GM19043 (cell line): ENCODE measurements at regions not wholly inside any gene's neighbourhood (a gene's known extent, or its start where the extent isn't known, plus 50 kb on each side); places are given as distances from the start of the nearest gene placed in this dataset.

Experiments used
- ATAC-seq: cut with Tn5 transposase; IDR thresholded peaks from one replicate; pipeline ENCODE4 v1.9.1; 2021; ENCODE audit warnings: low read depth; ENCODE audit not compliant: unreplicated experiment

DNA sequence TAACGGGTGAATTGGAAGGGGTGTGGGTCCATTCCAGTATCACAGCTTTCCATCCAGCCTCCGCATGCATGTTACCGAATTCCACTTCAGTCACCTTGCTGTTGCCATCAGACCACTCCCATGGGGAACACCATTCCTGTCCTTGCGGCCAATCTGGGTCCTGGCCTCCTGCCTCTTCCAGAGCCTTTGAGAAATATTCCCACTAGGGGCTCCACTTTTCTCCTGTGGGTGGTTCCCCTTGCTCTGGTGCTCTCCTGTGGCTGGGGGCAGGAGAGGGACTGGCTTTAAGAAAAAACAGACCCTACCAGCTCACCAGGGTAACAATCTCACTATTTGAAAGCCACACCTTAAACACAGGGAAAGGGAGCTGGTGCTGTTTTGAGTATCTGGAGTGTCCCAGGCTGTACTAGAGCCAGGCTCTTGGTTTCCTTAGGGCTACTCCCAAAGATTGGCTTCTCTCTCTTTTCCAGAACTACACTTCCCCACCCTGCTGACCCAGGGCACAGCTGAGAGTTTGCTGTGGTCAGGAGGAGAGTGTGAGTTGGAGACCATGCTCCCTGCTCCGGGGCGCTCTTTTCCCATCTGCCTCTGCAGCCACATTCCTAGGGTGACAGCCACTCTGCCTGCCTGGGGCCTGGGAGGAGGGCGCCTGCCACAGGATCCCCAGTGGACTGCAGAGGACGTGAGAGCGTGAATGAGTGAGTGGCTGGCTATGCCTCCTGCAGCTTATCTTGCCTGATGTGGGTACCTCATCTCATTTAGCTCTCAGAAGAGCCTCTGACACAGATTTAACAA lies 460.8 kb upstream of the HS6ST1 start:
- ATAC-seq = no peak

DNA sequence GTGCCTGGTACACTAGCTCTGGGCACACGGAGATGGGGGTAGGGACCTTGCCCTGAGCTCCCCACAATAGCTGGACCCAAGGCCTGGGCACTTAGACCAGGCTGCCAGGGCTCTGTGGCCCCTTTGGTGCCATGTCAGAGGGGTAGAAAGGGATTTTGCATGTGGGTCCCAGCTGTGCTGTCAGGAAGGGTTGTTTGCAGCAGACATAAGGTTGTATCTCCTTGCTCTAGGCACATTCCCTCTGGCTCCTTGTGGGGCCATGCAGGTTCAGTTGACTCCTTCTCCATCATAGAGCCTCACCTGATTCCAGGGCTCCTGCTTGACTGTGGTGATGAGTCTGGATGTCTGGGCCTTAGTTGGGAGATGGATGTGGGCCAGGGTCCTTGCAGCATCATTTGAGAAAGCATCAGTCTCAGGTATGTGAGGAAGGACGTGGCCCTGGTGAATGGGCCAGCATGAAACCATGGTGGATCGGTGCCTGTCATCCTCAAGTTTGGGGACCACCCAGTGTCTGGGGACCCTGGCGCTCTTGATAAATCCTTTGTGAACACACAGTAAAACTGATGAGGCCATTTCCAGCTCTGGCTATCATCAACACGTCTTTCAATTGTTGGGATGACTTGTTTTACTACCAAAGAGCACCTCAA lies 461.9 kb upstream of the HS6ST1 start:
- ATAC-seq = no peak

DNA sequence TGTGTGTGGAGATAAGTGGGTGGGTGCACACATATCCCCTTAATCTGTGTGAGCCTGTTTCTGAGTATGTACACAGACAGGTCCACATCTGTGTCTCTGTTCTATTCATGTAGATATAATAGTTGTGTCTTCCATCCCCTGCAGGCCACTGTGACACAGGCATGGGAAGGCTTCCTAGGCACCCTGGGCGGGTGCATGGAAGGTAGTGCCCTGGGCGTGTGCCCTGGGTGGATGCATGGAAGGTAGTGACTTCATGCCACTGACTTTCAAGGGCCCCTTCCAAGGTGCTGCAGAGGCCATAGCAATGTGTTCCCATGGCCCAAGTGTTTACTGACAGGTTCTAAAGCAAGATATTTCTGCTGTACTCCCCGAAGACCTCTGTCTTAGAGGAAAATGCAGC lies 462.5 kb upstream of the HS6ST1 start:
- no peak for ATAC-seq

DNA sequence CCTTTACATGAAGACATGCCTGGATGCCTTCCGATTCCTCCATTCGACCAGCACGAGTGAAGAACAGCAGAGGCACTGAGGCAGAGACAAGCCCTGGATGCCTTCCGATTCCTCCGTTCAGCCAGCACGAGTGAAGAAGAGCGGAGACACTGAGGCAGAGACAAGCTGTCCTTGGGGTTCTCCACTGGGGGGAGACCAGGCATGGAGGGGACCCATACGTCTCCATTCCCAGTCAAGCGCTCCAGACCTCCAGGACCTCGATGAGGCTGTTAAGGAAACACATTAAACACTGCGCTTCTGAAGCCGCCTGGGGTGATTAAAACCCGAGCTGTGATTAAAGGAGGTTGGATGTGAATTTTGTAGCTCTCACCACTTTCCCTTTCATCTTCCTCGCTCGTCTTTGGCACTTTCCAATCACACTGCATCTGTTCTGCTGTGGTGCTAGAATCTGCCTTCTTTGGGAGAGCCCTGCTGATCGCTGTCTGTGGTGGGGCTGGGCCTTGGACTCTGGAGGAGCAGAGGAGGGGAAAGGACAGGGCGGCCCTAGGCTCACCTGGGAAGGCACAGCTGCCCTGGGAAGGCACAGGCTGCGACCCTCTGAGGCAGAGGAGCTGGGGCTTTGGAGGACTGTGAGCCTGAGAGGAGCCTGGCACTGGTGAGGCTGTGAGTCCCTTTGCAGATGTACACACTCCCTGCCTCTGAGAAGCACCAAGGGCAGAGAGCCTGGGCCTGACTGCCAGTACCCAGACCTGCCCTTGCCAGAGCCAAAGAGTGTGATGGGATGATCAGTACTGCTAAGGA lies 463.1 kb upstream of the HS6ST1 start:
- no peak for ATAC-seq

DNA sequence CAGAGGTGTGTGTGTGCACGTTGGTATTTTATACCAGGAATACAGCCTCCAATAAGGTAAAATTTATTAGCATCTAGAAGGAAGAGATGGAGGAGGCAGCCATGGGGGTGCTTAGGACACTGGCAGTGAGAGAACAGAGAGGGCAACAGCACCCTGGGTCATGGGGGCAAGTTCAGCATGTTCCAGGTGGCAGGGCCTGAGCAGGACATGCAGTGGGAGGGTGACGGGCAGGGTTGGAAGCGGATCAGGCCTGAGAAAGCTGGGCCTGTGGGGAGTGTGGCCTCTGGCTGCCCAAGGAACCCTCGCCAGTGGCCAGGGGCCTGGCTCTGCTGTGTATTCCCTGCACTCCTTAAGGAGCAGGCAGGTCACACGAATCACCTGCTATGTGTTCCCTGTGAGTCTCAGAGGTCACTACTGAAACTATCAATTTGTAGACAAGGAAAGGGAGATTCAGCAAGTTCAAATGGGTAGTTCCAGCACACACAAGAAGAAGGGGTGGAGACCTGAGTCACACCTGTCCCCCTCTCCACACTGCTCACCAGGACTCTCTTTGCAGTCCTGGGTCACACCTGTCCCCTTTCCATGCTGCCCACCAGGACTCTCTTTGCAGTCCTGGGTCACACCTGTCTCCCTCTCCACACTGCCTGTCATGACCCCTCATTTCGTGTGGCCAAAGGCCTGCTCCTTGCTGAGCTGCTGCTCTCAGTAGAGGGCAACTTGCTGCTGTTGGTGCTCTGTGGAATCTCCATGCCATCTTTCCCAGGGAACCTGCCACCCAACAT lies 463.9 kb upstream of the HS6ST1 start:
- no peak for ATAC-seq

DNA sequence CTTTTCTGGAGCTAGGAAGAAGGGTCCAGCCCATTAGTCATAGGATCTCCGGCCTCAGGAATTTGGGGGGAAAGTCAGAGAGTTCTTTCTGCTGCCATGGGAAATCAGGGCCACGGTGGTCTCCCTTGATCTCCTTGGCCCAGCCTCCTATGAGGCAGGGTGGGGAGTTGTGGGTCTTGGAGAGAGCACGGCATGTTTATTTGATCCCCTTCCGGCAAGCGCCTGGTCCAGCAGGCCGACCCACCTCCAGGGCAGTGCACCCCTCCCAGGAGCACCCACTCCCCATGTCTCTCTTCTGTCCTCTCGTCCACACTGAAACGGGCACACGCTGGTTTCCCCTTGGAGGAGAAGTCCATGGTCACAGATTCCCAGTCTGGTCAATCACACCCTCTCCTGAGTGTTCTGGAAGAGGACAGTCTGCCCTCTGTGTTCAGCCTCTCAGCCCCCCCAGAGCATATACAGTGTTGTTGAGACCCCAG lies 464.6 kb upstream of the HS6ST1 start:
- no peak for ATAC-seq

DNA sequence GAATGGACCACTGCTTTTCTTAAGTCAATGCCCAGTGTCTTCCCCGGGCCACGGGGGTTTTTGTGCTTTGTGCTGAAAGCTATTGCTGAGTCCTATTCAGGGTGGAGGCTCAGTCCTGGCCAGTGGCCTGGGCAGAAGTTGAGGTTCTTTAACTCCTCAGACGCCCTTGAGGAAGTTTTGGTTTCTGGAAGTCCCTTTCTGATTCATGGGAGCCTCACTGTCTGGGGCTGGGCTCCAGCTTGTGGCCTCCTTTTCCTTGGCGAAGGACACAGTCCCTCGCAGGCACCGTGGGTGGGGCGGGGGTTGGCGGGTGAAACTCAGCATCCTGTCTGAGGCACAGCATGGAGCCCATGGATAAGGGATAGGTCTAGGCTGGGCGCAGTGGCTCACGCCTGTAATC lies 465.2 kb upstream of the HS6ST1 start:
- ATAC-seq = no peak

DNA sequence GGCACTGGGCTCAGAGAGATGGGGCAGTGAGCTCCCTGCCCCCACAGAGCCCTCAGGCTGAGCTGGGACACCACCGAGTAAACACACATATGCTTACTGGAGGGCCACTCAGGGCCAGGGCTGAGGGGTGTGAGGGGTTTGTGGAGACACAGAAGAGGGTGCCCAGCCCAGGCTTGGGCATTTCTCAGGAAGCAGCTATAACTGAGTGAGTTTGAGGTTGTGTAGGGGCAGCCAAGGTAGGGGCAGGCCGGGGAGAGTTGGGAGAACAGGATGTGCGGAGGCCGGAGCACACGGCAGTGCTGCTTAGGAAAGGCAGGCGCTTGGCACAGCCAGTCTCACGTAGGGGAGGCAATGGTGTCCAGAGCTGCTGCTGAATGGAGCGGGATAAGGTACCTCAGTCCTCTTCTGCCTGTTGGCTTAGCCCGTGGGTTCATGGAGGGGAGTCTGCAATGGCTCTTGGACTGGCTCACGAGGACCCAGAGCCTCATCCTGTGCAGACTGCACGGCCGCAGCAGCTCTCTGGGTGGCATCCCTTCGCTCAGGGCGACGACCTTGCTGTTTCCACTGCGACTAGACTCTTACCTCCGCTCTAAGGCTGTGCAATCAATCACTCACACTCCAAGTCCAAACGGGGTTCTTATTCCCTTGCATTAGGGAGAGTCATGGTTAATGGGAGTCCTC lies 466.1 kb upstream of the HS6ST1 start:
- ATAC-seq = no peak

DNA sequence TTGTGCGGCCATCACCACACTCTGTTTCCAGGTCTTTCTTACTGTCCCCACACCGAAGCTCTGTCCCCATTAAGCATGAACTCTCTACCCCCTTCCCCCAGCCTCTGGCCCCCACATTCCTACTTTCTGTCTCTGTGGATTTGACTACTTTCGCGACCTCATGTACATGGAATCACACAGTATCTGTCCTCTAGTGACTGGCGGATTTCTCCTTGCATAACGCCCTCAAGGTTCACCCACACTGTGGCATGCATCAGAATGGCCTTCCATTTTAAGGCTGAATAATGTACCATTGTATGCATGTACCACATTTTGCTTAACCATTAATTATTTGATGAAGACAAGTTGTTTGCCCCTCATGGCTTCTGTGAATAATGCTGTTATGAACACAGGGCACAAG lies 467.6 kb upstream of the HS6ST1 start:
- ATAC-seq = no peak

DNA sequence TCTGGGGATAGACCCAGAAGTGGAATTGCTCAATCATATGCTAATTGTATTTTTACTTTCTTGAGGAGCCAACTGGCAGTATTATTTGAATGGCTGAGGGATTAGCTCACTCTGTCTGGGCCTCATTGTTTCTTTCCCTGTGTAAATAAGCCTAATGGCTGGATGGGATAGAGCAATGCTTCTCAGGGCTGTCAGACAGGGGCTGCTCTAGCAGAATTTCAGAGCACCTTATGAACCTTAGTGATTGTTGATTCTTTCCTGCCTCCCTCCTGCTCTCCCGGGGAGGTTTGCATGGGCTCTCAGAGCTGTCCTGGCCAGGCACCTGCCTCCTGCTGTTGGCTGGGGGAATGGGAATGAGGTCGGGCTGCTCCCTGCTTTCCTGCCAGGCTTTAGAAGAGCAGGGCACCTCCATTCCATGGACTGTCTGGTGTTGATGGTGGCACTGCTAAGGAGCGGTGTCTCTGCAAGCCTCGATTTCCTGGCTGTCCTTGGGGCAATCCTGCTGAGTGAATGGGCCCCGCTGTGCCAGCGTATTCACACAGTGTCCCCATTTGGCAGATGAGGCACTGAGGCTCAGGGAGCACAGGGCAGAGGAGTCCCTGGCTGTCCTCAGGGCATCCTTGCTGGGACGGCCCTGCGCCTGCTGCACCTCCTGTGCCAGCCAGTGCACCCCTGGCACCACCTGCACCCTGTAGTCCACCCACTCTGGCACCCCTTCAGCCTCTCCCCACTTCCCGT lies 468.2 kb upstream of the HS6ST1 start:
- no peak for ATAC-seq

DNA sequence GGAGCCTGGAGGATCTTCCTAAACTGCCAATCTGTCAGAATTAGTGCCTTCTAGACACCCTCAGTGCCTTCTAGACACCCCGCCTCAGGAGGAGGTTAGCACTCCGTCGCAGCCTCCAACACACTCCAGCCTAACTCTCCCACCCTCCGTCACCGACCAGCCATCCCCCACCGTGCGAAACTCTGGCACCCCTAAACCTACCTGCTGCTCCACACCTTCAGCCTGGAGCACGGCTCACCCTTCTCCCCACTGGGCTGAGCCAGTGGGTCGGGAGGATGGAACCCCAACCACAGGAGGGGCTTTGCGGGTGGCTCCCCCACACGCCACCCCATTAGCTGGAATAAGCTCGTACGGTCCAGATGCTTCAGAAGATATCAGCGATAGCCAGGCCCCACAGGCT lies 468.9 kb upstream of the HS6ST1 start:
- ATAC-seq = no peak

DNA sequence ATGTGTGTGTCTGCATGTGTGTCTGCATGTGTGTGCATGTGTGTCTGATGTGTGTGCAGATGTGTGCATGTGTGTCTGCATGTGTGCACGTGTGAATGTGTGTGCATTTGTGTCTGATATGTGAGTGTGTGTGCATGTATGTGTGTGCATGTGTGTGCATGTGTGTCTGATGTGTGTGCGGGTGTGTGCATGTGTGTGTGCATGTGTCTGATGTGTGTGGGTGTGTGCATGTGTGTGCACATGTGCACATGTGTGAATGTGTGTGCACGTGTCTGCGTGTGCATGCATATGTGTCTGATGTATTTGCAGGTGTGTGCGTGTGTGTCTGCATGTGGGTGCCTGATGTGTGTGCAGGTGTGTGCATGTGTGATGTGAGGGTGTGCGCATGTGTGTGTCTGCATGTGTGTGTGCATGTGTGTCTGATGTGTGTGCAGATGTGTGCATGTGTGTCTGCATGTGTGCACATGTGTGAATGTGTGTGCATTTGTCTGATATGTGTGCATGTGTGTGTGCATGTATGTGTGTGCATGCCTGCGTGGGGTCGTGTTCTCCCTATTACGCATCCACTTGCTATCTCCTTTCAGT lies 470.1 kb upstream of the HS6ST1 start:
- no peak for ATAC-seq

DNA sequence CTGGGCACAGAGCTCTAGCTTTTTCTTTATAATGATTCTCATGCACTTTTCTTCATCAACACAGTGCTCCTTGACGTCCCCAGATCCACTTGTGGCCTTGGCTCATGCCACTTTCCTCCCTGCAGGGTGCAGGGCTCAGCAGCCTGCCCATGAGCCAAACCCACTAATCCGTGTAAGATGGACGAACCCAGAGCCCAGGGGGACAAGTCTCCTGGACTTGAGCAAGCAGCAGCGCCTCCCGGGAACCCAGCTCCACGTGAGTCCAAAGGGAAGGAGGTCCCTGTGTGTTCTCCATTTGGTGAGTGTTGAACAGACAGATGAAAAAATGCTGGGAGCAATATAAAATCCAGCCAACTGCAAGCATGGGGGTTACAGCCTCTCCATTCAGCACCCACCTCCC lies 470.6 kb upstream of the HS6ST1 start:
- ATAC-seq = no peak

DNA sequence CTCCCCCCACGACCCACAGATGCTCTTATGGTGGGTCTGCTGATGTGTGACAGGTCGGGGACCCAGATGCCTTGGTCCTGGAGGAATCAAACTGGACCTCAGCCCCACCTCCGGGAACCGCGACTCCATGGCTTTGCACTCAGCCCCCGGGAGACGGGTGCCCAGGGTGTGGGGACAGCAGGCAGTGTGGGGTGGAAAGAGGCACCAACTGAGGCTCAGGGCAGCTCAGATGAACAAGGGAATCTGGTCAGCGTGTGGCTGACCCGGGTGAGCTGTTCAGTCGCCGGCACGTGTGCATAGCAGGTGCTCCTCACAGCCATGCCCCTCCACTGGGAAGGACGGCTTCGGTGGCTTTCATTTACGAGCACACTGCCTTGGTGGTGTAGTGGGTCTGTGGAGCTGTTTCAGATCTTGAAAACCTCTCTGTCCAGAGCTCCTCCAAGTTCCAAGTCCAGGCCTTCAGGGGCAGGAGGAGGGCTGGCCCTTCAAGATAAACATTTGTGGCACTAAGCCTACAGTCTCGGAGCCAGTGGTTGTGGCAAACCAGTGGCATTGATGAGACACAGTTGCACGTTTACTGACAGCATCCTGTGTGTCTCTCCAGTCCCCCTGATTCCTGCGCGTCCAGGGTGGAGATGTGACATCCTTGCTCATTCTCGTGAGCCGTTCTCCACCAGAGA lies 471.2 kb upstream of the HS6ST1 start:
- no peak for ATAC-seq

DNA sequence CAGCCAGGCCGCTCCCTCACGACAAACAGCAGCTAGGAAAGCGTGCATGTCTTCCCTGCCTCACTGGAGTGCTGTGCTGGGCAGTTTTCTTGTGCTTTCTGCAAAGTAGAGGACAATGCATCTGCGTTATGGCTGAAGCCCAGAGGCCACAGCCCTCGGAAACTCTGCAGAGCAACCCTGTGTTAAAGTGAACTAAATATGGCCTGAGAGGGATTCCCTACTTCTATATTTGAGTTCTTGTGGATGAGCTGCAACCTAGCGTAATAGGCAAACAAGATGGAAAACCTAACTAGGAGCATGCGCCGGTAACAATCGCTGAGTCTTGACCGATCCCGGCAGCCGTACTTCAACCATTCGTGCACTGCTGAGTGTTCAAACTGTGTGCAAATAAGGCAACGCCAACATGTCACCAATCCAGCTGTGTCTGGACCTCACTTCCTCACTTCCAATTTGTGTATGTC lies 471.9 kb upstream of the HS6ST1 start:
- no peak for ATAC-seq

DNA sequence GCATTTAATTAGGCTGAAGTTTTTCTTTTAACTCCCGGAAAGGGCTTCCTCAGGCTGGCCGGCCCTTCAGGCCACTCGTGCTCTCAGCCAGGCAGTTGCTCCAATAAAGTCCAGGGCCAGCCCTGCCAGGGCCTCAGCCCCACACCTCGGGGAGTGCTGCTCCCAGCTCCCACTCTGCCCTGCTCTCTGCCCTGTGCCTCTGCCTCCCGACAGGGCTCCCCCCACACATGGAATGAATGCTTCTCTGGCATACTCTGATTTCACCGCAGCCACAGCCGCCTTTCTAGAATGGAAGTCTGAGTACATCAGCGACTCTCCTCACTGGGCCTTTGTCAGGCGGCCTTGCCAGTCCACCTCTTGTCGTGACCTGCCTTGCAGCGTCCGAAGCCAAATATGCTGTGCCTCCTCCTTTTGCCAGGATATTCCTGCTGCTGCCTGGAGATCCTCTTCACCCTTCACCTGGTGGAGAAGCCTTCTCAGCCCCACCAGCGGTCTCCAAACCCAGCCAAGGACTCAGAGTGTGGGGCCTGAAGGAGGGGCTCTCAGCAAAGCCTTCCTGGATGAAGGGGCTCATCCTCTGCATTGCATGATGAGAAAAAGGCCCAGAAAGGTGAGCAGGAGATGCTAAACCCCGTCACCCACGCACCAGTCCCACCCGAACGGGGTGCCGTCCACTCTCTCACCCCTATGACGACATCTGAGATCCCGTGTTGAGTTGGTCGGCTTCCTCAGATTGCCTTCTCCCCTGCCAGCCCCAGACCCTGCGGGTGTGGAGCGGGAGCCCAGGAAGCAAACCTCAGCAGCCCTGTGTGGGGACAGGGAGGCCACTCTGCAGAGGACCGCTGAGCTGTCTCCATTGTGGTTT lies 472.7 kb upstream of the HS6ST1 start:
- no peak for ATAC-seq

DNA sequence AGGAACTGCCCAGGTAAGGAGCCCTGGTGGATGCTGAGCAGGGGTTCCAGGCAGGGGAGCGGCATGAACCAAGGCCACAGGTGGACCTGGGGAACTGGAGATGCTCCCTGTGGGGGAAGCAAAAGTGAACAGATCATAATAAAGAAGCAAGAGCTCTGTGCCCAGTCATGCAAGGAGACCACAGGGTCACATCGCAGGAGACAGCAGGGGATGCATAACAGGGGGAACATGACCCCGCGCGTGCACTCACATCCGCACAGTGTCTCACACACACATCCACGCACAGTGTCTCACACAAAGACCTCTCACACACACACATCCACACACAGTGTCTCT lies 473.3 kb upstream of the HS6ST1 start:
- ATAC-seq = no peak
